K562 (cell line): ENCODE measurements at regions not wholly inside any gene's neighbourhood (a gene's known extent, or its start where the extent isn't known, plus 50 kb on each side); places are given as distances from the start of the nearest gene placed in this dataset.

Source experiments
- ATAC-seq: fragments of 200-7000 bp; cut with Tn5 transposase; 3 replicates; pipeline ENCODE4 v1.9.1; 2020; ENCODE audit warnings: moderate library complexity
- BruUV-seq: library from RNA; stranded (reverse); fragments of 400-500 nt; replicated peaks from 2 replicates; lab custom pipeline; 2021; lab: Mats Ljungman, UMichigan
- CTCF ChIA-PET: fragments of 300-600 bp; formaldehyde crosslinking; extraction: SDS; loops from one replicate; lab custom pipeline; 2021; ENCODE audit warnings: low intra/inter-chr PET ratio; lab: Yijun Ruan, JAX
- POLR2A ChIA-PET: fragments of 300-600, 350-650 bp; sonication (Branson Sonifier 250); formaldehyde crosslinking; extraction: SDS; loops from one replicate; lab custom pipeline; 2021; ENCODE audit warnings: antibody characterized with exemption, inconsistent platforms; lab: Yijun Ruan, JAX
- DNase-seq, 4 experiments: peaks; one replicate each; pipeline versions ENCODE4 v3.0.0 to v3.0.0-alpha.2; 2011 to 2018; ENCODE audit warnings: low spot score in 3 of 4, mixed read lengths in 3 of 4; ENCODE audit errors: extremely low read depth in 1 of 4
- FAIRE-seq: peaks from 2 replicates; lab custom pipeline; 2011; peaks lifted over from hg19 to GRCh38; lab: Jason Lieb, UNC
- H2AFZ ChIP-seq: 2 replicates; pipeline ENCODE4 v1.6.0; 2011; ENCODE audit warnings: low read depth, low read length, control low read depth, inconsistent platforms
- H3K27ac ChIP-seq: fragments of 200-600 bp; 3 replicates; pipeline ENCODE4 v1.8.0; 2011; ENCODE audit warnings: low read depth, mild to moderate bottlenecking, control low read depth, inconsistent platforms, low read length, moderate library complexity, mixed read lengths; ENCODE audit errors: extremely low read depth
- H3K27me3 ChIP-seq, 2 experiments: fragments of 300-600 bp in 1 of 2; 2 replicates in 1 of 2; 3 replicates in 1 of 2; pipeline versions ENCODE4 v1.6.0 to v1.8.0; 2011; ENCODE audit warnings: inconsistent platforms in 2 of 2, low read length in 2 of 2, mild to moderate bottlenecking in 1 of 2, mixed read lengths in 1 of 2, moderate library complexity in 1 of 2; ENCODE audit not compliant: control insufficient read depth in 2 of 2, insufficient read depth in 2 of 2
- H3K36me3 ChIP-seq: fragments of 300-600 bp; 3 replicates; pipeline ENCODE4 v1.8.0; 2011; ENCODE audit warnings: mild to moderate bottlenecking, low read length, inconsistent platforms; ENCODE audit not compliant: control insufficient read depth, insufficient read depth
- H3K4me1 ChIP-seq, 2 experiments: fragments of 200-600 bp in 1 of 2; replicated peaks in 1 of 2; 2 replicates in 1 of 2; 3 replicates in 1 of 2; pipeline versions ENCODE4 v1.5.1 to v1.8.0; 2011; ENCODE audit warnings: inconsistent platforms in 2 of 2, low read length in 2 of 2, mild to moderate bottlenecking in 1 of 2, mixed read lengths in 1 of 2, moderate library complexity in 1 of 2; ENCODE audit not compliant: control insufficient read depth in 2 of 2, insufficient read depth in 2 of 2
- H3K4me2 ChIP-seq: 2 replicates; pipeline ENCODE4 v1.6.1; 2011; ENCODE audit warnings: low read length, control low read depth, inconsistent platforms, mixed read lengths; ENCODE audit not compliant: insufficient read depth
- H3K4me3 ChIP-seq: fragments of 200-600 bp; sonication (generic), shearing (Covaris generic); 2 replicates; pipeline ENCODE4 v1.5.1; 2016; ENCODE audit warnings: control low read depth, inconsistent platforms
- H3K79me2 ChIP-seq: fragments of 200-600 bp; 3 replicates; pipeline ENCODE4 v1.8.0; 2011; ENCODE audit warnings: low read length, inconsistent platforms; ENCODE audit not compliant: control insufficient read depth, insufficient read depth
- H3K9ac ChIP-seq, 2 experiments: 2 replicates each; pipeline versions ENCODE4 v1.6.0 to v1.6.1; 2011; ENCODE audit warnings: low read depth in 2 of 2, low read length in 2 of 2, control low read depth in 1 of 2, inconsistent platforms in 1 of 2, mild to moderate bottlenecking in 1 of 2, mixed read lengths in 1 of 2; ENCODE audit not compliant: insufficient read depth in 1 of 2
- H3K9me1 ChIP-seq: one replicate; pipeline ENCODE4 v1.6.0; 2011; ENCODE audit warnings: inconsistent platforms, mild to moderate bottlenecking, low read length, moderate library complexity; ENCODE audit not compliant: control insufficient read depth, insufficient read depth
- H3K9me3 ChIP-seq: replicated peaks from 2 replicates; pipeline ENCODE4 v1.5.1; 2011; ENCODE audit warnings: low read depth, low read length, inconsistent platforms; ENCODE audit not compliant: control insufficient read depth, insufficient read depth
- H4K20me1 ChIP-seq: replicated peaks from 2 replicates; pipeline ENCODE4 v1.6.1; 2011; ENCODE audit warnings: low read length, inconsistent platforms, mixed read lengths; ENCODE audit not compliant: control insufficient read depth, insufficient read depth
- ETV6 ChIP-seq, 3 experiments: fragments of 150-350 bp in 1 of 3; sonication (generic) in 1 of 3; formaldehyde crosslinking in 1 of 3; IDR thresholded peaks; 2 replicates each; pipeline versions ENCODE4 v1.6.1 to v1.8.0; 2014 to 2022; ENCODE audit warnings: borderline replicate concordance in 2 of 3, low read depth in 2 of 3, antibody characterized with exemption in 1 of 3, low read length in 1 of 3, mild to moderate bottlenecking in 1 of 3, missing genetic modification reagents in 1 of 3
- FOXM1 ChIP-seq, 2 experiments: fragments of 450-650 bp in 1 of 2; sonication (generic) in 1 of 2; formaldehyde crosslinking in 1 of 2; IDR thresholded peaks; 2 replicates each; pipeline versions ENCODE4 v1.6.1 to v1.9.0; 2017 to 2022; ENCODE audit warnings: low read depth in 2 of 2, mild to moderate bottlenecking in 2 of 2, missing genetic modification reagents in 1 of 2, moderate library complexity in 1 of 2
- HDAC2 ChIP-seq: fragments of 450-650 bp; IDR thresholded peaks from 2 replicates; pipeline ENCODE4 v1.6.1; 2016; ENCODE audit warnings: mild to moderate bottlenecking
- HDAC8 ChIP-seq: fragments of 450-650 bp; IDR thresholded peaks from 2 replicates; pipeline ENCODE4 v1.6.1; 2016; ENCODE audit warnings: mild to moderate bottlenecking, missing genetic modification characterization, moderate library complexity, missing compliant biosample characterization
- KHSRP ChIP-seq: fragments of 450-650 bp; IDR thresholded peaks from 2 replicates; pipeline ENCODE4 v1.6.1; 2017
- NCOA6 ChIP-seq: fragments of 450-650 bp; IDR thresholded peaks from 2 replicates; pipeline ENCODE4 v1.6.1; 2017; ENCODE audit warnings: mild to moderate bottlenecking
- SMC3 ChIP-seq: conservative IDR thresholded peaks from 2 replicates; pipeline ENCODE4 v1.6.1; 2011; ENCODE audit warnings: low read depth, low read length, improper control_type of control experiment; ENCODE audit not compliant: insufficient read depth
- WGBS: fragments of 100-300 bp; shearing (Covaris generic); methylation state at CpG from one replicate; pipeline ENCODE4 v1.1.6; 2016; ENCODE audit warnings: low coverage, mixed read lengths; ENCODE audit not compliant: insufficient coverage; ENCODE audit errors: missing lambda C conversion rate; 5-methylcytosine and 5-hydroxymethylcytosine counted together
- in situ Hi-C: fragments of 300-500 bp; cut with MboI; formaldehyde crosslinking; loops from 4 replicates; pipeline ENCODE4 v1.15.0; 2018; ENCODE audit warnings: inconsistent platforms, mixed read lengths
- intact Hi-C: fragments of 100-400 bp; cut with micrococcal nuclease; formaldehyde crosslinking; loops from 2 replicates; pipeline ENCODE4 v1.14.2; 2022
- TF ChIP-seq, protein P1 (sequence below), 3 experiments: IDR thresholded peaks in 2 of 3; conservative IDR thresholded peaks in 1 of 3; 2 replicates each; pipeline ENCODE4 v1.5.1; 2011 to 2012; ENCODE audit warnings: low read length in 3 of 3, mild to moderate bottlenecking in 3 of 3, control low read depth in 2 of 3, improper control_type of control experiment in 1 of 3, inconsistent platforms in 1 of 3, low read depth in 1 of 3, mixed read lengths in 1 of 3, moderate library complexity in 1 of 3; ENCODE audit not compliant: insufficient read depth in 2 of 3
- TF ChIP-seq, protein P2 (sequence below): fragments of 250-450 bp; sonication (Bioruptor Pico); IDR thresholded peaks from 2 replicates; pipeline ENCODE4 v1.8.0; 2021; ENCODE audit warnings: moderate library complexity, mild to moderate bottlenecking, inconsistent platforms
- TF ChIP-seq, protein P3 (sequence below): fragments of 250-450 bp; sonication (Bioruptor Pico); IDR thresholded peaks from 2 replicates; pipeline ENCODE4 v1.8.0; 2022; ENCODE audit warnings: inconsistent platforms

DNA sequence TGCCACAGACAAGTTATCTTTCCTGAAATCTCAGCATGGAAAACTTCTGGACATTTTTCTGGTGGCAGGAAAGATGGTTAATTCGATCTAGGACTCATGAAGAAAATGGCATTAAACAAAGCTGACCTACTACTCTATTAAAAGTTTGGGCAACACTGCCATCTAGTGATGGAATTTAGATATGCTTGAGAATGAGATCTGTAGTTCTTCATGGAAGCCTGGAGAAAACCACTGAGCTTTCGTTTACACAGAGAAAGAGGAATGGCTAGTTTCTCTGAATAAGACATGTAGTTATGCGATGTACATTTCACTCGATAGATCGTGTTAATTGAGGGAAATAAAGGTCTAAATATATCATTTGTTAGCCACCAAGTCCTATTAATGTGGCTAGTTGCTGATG lies 51.7 kb upstream of the CHRDL1 start:
- DNase-seq (peak; percentile 36 to 67 (median 47)), ATAC-seq (peak; percentile 91), FAIRE-seq (peak; percentile 87)
- H3K9me1 ChIP-seq, result no peaks in the 10 kb centered on the region
- no peaks in the 10 kb centered on the region for H3K9me3 ChIP-seq
- BruUV-seq, result no TSS peak
- no peak overlapping the region for H3K27ac ChIP-seq
- WGBS, result 0% methylated on average over 5 of the region's 5 CpGs
- in situ Hi-C loops, result no loop called here
- no peaks in the 10 kb centered on the region for H3K79me2 ChIP-seq
- H4K20me1 ChIP-seq, result no peaks in the 10 kb centered on the region
- intact Hi-C loops, result loop anchor here (1.0 to 10.0 kb wide), 3 partner anchors 183 to 693 kb away; no protein-coding TSS in a partner anchor
- H3K4me2 ChIP-seq, result no peak overlapping the region
- no peaks in the 10 kb centered on the region; a peak in 1 of 5 replicates for H3K4me1 ChIP-seq
- no peak overlapping the region for H2AFZ ChIP-seq
- ChIA-PET POLR2A (interaction anchor here (0.7 kb wide), 1 partner anchor 442 kb away, joined by 3 read pairs; no protein-coding TSS in a partner anchor), CTCF (interaction anchor here (1.3 kb wide), 1 partner anchor 397 kb away, joined by 9 read pairs; no protein-coding TSS in a partner anchor)
- H3K4me3 ChIP-seq, result no peak overlapping the region
- no peaks in the 10 kb centered on the region for H3K36me3 ChIP-seq
- no peaks in the 10 kb centered on the region for H3K27me3 ChIP-seq
- no peak overlapping the region for H3K9ac ChIP-seq
- TF ChIP-seq NCOA6 (no peak), HDAC2 (no peak), SMC3 (peak; percentile 34; the same call in 1 of the 2 replicates), FOXM1 (IDR thresholded peaks at IDR 0.05; ENCODE audit: low read depth) (no peak), FOXM1 (CRISPR knock-in tag; IDR thresholded peaks at IDR 0.05; ENCODE audit: low read depth) (no peak), HDAC8 (tag) (no peak), KHSRP (no peak), ETV6 (IDR thresholded peaks at IDR 0.05; ENCODE audit: borderline replicate concordance in 1 of 2, low read depth in 2 of 2, low read length in 1 of 2) (no peak), ETV6 (CRISPR knock-in tag; IDR thresholded peaks at IDR 0.05; ENCODE audit: borderline replicate concordance) (no peak)
- TF ChIP-seq, protein P1, sequence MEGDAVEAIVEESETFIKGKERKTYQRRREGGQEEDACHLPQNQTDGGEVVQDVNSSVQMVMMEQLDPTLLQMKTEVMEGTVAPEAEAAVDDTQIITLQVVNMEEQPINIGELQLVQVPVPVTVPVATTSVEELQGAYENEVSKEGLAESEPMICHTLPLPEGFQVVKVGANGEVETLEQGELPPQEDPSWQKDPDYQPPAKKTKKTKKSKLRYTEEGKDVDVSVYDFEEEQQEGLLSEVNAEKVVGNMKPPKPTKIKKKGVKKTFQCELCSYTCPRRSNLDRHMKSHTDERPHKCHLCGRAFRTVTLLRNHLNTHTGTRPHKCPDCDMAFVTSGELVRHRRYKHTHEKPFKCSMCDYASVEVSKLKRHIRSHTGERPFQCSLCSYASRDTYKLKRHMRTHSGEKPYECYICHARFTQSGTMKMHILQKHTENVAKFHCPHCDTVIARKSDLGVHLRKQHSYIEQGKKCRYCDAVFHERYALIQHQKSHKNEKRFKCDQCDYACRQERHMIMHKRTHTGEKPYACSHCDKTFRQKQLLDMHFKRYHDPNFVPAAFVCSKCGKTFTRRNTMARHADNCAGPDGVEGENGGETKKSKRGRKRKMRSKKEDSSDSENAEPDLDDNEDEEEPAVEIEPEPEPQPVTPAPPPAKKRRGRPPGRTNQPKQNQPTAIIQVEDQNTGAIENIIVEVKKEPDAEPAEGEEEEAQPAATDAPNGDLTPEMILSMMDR (IDR thresholded peaks at IDR 0.05 in 2 of 3, conservative IDR thresholded peaks at IDR 0.05 in 1 of 3; ENCODE audit: insufficient read depth in 2 of 3, low read depth in 1 of 3, low read length in 3 of 3), result peak; percentile 29 to 63 (median 46); a peak in 4 of 6 replicates
- TF ChIP-seq, protein P2, sequence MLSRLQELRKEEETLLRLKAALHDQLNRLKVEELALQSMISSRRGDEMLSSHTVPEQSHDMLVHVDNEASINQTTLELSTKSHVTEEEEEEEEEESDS (CRISPR knock-in tag), result no peak
- TF ChIP-seq, protein P3, sequence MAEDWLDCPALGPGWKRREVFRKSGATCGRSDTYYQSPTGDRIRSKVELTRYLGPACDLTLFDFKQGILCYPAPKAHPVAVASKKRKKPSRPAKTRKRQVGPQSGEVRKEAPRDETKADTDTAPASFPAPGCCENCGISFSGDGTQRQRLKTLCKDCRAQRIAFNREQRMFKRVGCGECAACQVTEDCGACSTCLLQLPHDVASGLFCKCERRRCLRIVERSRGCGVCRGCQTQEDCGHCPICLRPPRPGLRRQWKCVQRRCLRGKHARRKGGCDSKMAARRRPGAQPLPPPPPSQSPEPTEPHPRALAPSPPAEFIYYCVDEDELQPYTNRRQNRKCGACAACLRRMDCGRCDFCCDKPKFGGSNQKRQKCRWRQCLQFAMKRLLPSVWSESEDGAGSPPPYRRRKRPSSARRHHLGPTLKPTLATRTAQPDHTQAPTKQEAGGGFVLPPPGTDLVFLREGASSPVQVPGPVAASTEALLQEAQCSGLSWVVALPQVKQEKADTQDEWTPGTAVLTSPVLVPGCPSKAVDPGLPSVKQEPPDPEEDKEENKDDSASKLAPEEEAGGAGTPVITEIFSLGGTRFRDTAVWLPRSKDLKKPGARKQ (CRISPR knock-in tag), result no peak
